B cell (primary cell): ENCODE measurements at regions not wholly inside any gene's neighbourhood (a gene's known extent, or its start where the extent isn't known, plus 50 kb on each side); places are given as distances from the start of the nearest gene placed in this dataset.

Experiments used
- ATAC-seq: fragments of 200-7000 bp; cut with Tn5 transposase; one replicate; pipeline ENCODE4 v1.10.0; 2021; ENCODE audit warnings: low read depth, mild to moderate bottlenecking, moderate number of reproducible peaks, moderate library complexity
- CTCF ChIA-PET: fragments of 350-600 bp; sonication (Branson Sonifier 250); formaldehyde crosslinking; loops from one replicate; lab custom pipeline; 2021; ENCODE audit warnings: antibody characterized with exemption, inconsistent platforms; lab: Charles Lee
- POLR2A ChIA-PET: fragments of 350-600 bp; sonication (Branson Sonifier 250); formaldehyde crosslinking; loops from one replicate; lab custom pipeline; 2021; ENCODE audit warnings: antibody characterized with exemption; lab: Charles Lee
- DNase-seq: peaks from one replicate; pipeline ENCODE4 v3.0.0; 2013
- H2AFZ ChIP-seq: 2 replicates; pipeline ENCODE4 v1.6.1; 2012; ENCODE audit warnings: mild to moderate bottlenecking, low read depth, low read length; ENCODE audit not compliant: insufficient read depth, poor library complexity, severe bottlenecking
- H3K27ac ChIP-seq, 2 donors: 1 replicate in 1 of 2; 2 replicates in 1 of 2; pipeline ENCODE4 v1.5.1; 2012 to 2013; ENCODE audit warnings: low read length in 2 of 2, mild to moderate bottlenecking in 2 of 2, moderate library complexity in 1 of 2
- H3K27me3 ChIP-seq, 4 experiments: fragments of 200-600 bp in 1 of 4; sonication (generic) in 1 of 4; replicated peaks in 1 of 4; 1 replicate in 2 of 4; 2 replicates in 2 of 4; pipeline versions ENCODE4 v1.6.1 to v1.7.0; 2013 to 2016; ENCODE audit warnings: low read length in 3 of 4, mild to moderate bottlenecking in 2 of 4, mixed read lengths in 1 of 4, moderate library complexity in 1 of 4; ENCODE audit not compliant: insufficient read depth in 4 of 4, control insufficient read depth in 3 of 4; ENCODE audit errors: control extremely low read depth in 1 of 4
- H3K36me3 ChIP-seq, 2 experiments: replicated peaks in 1 of 2; 1 replicate in 1 of 2; 2 replicates in 1 of 2; pipeline versions ENCODE4 v1.6.1 to v1.7.1; 2013; ENCODE audit warnings: low read length in 1 of 2; ENCODE audit not compliant: insufficient read depth in 2 of 2, control insufficient read depth in 1 of 2; ENCODE audit errors: control extremely low read depth in 1 of 2, extremely low read depth in 1 of 2
- H3K4me1 ChIP-seq, 2 donors: fragments of 200-600 bp in 1 of 2; sonication (generic) in 1 of 2; 1 replicate in 1 of 2; 2 replicates in 1 of 2; pipeline versions ENCODE4 v1.5.1 to v1.6.1; 2013 to 2017; ENCODE audit warnings: low read length in 2 of 2; ENCODE audit not compliant: control insufficient read depth in 2 of 2, insufficient read depth in 2 of 2
- H3K4me2 ChIP-seq: replicated peaks from 2 replicates; pipeline ENCODE3; 2012; ENCODE audit warnings: mild to moderate bottlenecking, low read depth, low read length; ENCODE audit not compliant: poor library complexity, severe bottlenecking
- H3K4me3 ChIP-seq, 5 experiments: fragments of 200-600 bp in 1 of 5; sonication (generic) in 1 of 5; 1 replicate in 3 of 5; 2 replicates in 2 of 5; pipeline versions ENCODE4 v1.5.1 to v1.7.0; 2011 to 2016; ENCODE audit warnings: low read length in 4 of 5, mild to moderate bottlenecking in 4 of 5, low read depth in 2 of 5, control low read depth in 1 of 5, moderate library complexity in 1 of 5; ENCODE audit not compliant: insufficient read depth in 1 of 5; ENCODE audit errors: control extremely low read depth in 1 of 5, extremely low read depth in 1 of 5
- H3K79me2 ChIP-seq: fragments of 200-600 bp; sonication (generic); one replicate; pipeline ENCODE4 v1.6.0; 2016; ENCODE audit warnings: low read length; ENCODE audit not compliant: control insufficient read depth, insufficient read depth
- H3K9ac ChIP-seq: fragments of 200-600 bp; sonication (generic); 2 replicates; pipeline ENCODE4 v1.6.1; 2017; ENCODE audit warnings: mild to moderate bottlenecking, low read length, moderate library complexity
- H3K9me3 ChIP-seq, 3 donors: one replicate each; pipeline versions ENCODE4 v1.6.1 to v1.7.1; 2013; ENCODE audit warnings: low read length in 2 of 3; ENCODE audit not compliant: control insufficient read depth in 2 of 3, insufficient read depth in 1 of 3; ENCODE audit errors: control extremely low read depth in 1 of 3
- H4K20me1 ChIP-seq: 2 replicates; pipeline ENCODE4 v1.6.0; 2012; ENCODE audit warnings: mild to moderate bottlenecking, low read length; ENCODE audit not compliant: insufficient read depth, control insufficient read depth, poor library complexity, severe bottlenecking
- H3K27ac Mint-ChIP-seq: one replicate; pipeline ENCODE4 v1.8.0; 2021; ENCODE audit warnings: mixed read lengths
- H3K27me3 Mint-ChIP-seq: one replicate; pipeline ENCODE4 v1.8.0; 2021; ENCODE audit warnings: mixed read lengths
- H3K4me1 Mint-ChIP-seq: one replicate; pipeline ENCODE4 v1.8.0; 2021; ENCODE audit warnings: mixed read lengths
- H3K4me3 Mint-ChIP-seq: one replicate; pipeline ENCODE4 v1.8.0; 2021; ENCODE audit warnings: mixed read lengths
- H3K9me3 Mint-ChIP-seq: one replicate; pipeline ENCODE4 v1.8.0; 2022; ENCODE audit warnings: mixed read lengths; ENCODE audit not compliant: insufficient read depth
- CTCF ChIP-seq: fragments of 200-600 bp; IDR thresholded peaks from one replicate; pipeline ENCODE4 v1.8.0; 2022; ENCODE audit warnings: antibody characterized with exemption, mild to moderate bottlenecking
- EZH2 ChIP-seq: IDR thresholded peaks from 2 replicates; pipeline ENCODE4 v1.6.1; 2012; ENCODE audit warnings: borderline replicate concordance, low read depth, mild to moderate bottlenecking, moderate library complexity, low read length; ENCODE audit not compliant: insufficient read depth, poor library complexity, severe bottlenecking
- WGBS: methylation state at CpG from one replicate; pipeline ENCODE4 v1.1.5; 2013; ENCODE audit warnings: missing lambda C conversion rate; ENCODE audit not compliant: insufficient coverage; 5-methylcytosine and 5-hydroxymethylcytosine counted together
- intact Hi-C: fragments of 100-400 bp; cut with micrococcal nuclease; formaldehyde crosslinking; loops from one replicate; pipeline ENCODE4 v1.10.0; 2022

- H3K4me1 ChIP-seq, result no peaks in the 10 kb centered on the region
- intact Hi-C loops, result no loop called here
- POLR2A ChIA-PET, result no interaction called here
Measured at GRCh38 chr13:53336441-53337160, 308.0 kb downstream of the OLFM4 start.

More at GRCh38 chr13:53336441-53337160, 308.0 kb downstream of the OLFM4 start:
- CTCF ChIA-PET, result no interaction called here
- Histone ChIP-seq H3K27ac (no peak overlapping the region), H3K4me2 (no peak overlapping the region), H3K9me3 (peaks cover 0 to 3% (median 0%) of the 10 kb centered on the region in 3 donors), H3K36me3 (no peaks in the 10 kb centered on the region), H4K20me1 (no peaks in the 10 kb centered on the region), H3K79me2 (no peaks in the 10 kb centered on the region), H3K27me3 (no peaks in the 10 kb centered on the region), H3K9ac (no peak overlapping the region), H3K4me3 (no peak overlapping the region), H2AFZ (no peak overlapping the region)
- Mint-ChIP-seq H3K4me1 (no peaks in the 10 kb centered on the region), H3K4me3 (no peak overlapping the region), H3K27me3 (no peaks in the 10 kb centered on the region), H3K9me3 (no peaks in the 10 kb centered on the region), H3K27ac (no peak overlapping the region)
- 85% methylated on average over 2 of the region's 4 CpGs for WGBS
- ATAC-seq, result no peak
- DNase-seq, result no peak
- no peak for TF ChIP-seq EZH2
- no peak for TF ChIP-seq CTCF
